IPS DF 4.7 (cell line): ENCODE measurements at regions not wholly inside any gene's neighbourhood (a gene's known extent, or its start where the extent isn't known, plus 50 kb on each side); places are given as distances from the start of the nearest gene placed in this dataset.

ENCODE experiments used
- DNase-seq: peaks from one replicate; pipeline ENCODE4 v3.0.0-alpha.2; 2013; ENCODE audit warnings: low spot score; ENCODE audit errors: extremely low read depth

DNA sequence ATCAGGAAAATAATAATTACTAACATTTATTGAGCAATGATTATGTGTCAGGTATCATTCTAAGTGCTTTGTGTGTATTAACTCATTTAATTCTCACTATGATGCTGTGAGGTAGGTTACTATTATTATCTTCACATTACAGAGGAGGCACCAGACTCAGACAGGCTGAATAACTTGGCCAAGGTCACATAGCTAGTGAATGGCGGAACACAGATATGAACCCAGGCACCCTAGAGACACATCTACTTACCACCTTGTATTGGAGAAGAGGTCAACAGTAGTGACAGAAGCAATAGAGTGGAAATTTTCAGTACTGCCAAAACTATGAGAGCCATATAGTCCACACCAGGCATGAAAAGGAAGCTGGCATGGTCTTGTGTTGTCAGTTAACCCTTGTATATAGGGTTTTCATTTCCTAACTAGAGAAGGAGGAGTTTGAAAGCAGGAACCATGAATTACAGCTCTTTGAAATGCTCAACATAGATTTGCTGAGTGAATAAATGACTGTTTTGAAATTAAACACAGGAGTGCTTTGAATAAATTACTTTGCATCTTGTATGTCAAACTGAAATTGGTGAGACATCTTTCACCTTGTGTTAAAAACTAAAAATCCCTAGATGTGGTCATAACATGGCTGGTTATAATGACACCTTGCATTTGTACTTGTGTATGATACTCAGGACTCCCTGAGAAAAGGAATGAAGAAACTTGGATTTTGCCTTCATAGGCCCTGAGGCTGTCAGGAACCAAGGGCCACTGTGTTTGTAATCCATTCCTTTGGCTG is 71.8 kb downstream of the RTL9 start:
- no peak for DNase-seq

DNA sequence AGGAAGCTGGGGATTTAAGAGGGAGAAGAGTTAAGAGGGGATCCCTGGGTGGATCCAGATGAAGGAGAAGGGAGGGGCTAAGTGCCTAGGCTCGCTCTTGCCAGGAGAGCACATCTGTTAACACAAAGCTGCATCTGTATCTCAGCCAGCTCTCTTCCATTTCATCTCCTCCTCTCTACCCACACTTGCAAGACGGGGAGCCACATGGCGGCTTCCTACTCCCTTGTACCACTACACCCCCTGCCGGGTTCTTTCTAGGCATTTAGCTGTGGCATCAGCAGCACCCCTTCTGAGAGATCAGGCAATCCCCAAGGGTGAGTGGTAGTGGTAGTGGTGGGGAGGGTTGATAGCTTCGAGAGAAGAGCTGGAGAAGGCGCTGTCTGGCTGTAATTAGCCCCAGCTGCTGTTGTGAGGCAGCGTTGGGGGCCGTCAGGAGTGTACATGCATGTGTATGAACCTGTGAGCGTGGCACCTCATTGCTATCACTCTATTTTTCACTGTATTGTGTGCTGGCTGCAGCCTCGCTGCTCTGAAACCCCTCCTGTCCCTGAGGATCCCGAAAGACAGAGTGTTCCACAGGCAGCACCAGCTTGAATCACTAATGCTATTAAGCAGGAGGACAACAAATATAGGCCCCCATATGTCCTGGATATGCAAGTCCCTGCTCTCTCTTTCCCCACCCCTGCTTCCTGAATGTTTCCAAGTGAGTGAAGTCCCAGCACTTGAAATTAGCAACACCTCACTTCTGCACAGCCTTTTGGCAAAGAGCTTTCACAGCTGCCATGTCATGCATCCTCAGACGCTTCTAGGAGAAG is 73.7 kb downstream of the RTL9 start:
- no peak for DNase-seq

DNA sequence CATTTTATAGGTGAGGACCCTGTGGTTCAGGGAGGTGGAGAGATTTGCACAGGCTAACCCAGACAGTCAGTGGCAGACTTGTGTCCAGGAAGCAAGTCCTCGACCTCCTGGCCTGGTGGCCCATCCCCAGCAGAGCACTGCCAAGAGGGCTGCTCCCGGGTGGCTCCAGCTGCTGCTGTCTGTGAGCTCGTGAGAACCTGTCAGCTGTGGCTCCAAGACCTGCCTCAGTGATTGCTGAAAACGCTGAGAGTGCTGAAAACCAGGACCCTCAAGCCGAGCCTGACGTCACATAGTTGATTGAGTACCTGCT is 74.2 kb downstream of the RTL9 start:
- DNase-seq = no peak

DNA sequence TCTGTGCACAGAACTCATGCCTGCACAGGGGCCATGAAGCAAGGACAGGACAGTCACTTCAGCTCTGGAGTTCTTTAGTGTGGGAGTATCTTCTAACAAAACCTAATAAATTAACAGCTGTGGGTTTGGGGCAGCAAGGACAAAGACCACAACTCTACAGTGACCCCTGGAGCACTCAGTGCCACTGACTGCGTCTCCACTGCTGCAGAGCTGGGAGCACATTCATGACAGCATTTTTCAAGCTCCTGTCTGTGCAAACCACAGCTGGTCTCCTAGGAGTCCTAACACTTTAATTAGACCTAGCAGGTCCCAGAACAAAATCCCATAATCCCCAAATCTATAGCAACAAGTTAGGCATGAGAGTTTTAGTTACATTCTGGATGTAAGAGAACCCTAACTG is 76.5 kb downstream of the RTL9 start:
- no peak for DNase-seq

DNA sequence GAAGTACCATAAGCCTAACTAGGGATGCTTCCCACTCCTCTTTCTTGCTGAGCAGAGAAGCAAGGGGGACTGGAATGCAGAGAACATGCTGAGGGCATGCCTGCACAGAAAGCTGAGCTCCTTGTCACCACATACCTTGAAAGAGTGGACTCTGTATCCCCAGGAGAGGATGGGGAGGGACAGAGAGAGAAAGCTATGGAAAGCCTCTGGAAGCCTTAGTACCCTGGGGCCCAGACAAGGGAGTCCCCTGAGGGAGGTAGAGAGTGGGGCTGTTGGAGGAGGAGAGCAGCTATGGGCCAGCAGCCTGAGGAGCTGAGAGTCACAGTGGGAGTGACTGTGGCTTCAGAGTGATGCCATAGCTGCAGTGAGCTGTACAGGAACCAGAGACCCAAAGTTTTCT is 77.9 kb downstream of the RTL9 start:
- no peak for DNase-seq

DNA sequence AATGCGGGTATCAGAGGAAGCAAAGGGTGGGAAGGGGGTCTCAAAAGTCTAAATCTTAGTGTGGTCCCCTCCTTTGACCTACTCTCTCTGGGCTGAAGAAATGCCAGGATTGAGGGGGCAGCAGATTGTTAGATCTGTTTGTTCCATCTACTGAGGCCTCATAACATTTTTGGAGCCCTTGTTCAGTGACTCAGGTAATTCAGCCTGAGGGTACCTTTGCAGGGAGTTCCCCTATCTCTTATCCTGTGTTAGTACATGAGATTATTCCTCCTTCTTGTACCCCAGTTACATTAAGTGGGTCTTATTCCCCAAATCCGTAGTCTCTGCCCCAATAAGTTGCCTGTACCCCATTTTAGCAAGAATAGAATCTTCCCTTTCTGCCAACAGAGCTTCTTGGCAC is 79.0 kb downstream of the RTL9 start:
- DNase-seq = no peak

DNA sequence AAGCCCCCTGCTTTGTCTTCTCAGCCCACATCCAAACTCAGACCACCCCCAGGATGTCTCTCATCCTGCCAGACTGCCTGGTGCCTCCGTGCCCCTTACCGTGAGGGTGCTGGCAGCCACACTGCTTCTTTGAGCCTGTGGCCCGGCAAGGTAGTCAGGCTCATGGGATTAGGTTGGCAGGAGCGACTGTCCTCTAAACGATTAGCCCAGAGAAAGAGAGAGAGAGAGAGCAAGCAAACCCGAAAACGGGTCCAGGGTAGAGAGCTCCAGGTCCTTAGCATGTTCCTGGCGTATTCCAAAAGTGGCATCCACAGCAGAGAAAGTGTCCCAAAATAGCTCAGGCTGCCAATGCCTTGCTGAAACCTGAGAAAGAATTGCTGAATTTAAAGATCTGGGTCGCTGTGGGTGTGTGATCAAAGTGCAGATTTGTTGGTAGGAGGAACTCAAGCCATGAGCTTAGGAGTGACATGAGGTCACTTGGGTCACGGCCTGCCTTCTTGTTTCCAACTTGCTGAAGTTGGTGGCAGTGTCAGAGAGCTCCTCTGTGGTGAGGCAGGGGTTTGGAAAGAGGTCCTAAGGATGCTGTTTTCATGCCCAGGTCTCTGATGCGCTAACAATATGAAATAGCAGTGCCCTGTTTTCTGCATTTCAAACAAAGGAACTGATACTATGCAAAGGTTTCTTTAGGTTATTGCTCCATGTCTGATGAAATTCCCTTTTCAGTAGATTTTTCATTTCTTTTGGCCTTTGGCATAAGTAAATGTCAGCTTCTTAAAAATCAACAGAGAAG is 81.6 kb downstream of the RTL9 start:
- no peak for DNase-seq

DNA sequence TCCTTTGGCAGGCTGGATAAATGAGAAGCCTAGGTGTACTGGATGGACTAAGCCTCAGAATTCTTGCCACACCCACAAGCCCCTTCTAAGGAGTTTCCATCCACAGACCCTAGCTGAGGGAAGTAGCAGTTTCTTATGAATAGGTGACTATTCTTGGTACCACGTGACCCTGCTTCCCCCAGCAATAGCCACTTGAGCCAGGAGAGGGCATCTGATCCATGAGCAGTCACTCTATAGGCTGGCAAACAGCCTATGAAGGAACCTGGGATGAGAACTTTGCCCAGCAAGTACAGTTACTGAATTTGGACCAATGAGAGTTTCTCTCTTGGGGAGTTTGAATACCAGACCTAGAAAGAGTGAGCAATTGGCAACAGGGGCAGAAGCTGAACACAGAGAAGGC is 84.0 kb downstream of the RTL9 start:
- DNase-seq = no peak

DNA sequence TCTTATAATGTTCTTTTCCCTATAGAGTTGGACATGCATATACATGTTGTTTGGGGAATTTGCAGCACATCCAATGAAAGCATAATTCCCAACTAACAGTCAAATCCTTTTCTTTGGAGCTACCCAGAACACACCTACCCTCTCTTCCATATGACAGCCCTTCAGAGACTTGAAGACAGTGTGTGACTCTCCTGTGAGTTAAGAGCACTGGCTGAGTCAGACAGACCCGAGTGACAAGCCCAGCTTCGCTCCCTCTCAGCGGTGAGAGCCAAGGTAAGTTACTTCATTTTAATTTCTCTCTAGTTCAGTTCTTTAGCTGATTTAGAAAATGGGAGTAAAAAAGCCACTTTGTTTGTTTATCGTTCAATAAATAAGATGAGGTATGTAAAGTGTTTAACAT is 86.3 kb downstream of the RTL9 start:
- no peak for DNase-seq

DNA sequence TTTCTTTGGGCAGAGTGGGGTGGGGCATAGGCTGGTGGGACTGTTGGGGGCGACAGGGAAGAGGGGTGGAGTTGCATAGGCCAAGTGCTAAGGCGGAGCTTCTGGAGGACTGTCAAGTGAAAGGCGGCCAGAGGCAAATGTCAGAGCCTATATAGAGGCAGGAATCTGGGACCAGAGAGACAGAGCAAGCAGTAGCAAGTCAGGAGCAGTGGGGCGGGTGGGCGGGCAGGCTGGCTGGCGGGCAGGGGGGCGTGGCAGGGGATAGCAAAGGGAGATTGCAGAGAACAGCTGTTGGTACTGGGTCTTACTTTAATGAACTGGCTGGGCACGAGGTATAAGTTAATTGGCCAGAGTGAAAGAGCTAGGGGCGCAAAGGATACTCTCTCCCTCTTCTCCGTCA is 89.8 kb downstream of the RTL9 start:
- DNase-seq = no peak

DNA sequence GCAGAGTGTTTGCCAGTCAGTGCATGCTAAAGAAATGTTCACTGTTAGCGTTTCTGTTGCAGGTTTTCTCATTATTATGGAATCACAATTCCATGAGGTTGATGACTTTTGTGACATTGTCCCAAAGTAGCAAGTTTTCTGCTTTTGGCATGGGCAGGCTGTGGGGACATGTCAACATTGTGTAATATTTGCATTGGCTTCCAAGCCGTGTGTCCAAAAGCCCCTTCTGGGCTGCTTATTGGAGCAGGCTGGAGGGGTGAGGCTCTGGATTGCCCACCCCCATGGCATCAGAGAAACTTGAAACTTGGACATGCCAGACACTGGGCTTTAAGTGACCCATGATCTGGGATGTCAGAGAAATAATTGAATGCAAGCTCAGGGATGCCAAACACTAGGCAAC is 90.7 kb downstream of the RTL9 start:
- DNase-seq = no peak

DNA sequence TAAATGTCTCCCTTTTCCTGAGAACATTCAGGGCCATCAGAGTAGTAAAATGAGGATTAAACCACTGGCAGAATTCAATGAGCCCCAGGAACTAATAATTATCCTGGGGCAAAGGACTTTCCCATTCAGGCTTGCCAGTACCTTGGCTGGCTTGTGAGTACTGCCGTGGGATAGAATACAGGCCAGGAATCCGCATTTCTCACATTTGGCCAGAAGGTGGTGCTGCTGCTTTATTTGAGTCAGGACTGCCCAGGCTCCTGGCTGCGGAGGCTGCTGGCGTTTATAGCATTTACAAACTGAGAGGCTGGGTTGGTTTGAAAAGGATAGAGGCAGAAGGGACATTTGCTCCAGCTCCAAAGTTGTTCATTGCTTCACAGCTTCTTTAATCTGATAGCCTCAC is 91.4 kb downstream of the RTL9 start:
- peak; percentile 28 for DNase-seq

DNA sequence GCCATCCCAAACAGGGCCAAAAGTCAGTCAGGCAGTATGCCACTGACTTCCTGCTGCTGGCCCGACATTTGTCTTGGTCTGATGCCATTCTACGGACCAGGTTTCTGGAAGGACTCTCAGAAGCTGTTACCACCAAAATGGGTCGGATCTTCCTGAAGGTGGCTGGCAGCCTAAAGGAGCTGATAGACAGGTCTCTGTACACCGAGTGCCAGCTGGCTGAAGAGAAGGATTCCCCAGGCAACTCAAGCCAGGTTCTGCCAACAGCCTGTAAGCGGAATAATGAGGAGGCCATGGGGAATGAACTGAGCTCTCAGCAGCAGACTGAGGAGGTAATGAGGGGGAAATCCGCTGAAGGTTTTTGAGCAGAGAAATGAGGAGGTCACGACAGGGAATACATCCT is 95.7 kb downstream of the RTL9 start:
- no peak for DNase-seq

DNA sequence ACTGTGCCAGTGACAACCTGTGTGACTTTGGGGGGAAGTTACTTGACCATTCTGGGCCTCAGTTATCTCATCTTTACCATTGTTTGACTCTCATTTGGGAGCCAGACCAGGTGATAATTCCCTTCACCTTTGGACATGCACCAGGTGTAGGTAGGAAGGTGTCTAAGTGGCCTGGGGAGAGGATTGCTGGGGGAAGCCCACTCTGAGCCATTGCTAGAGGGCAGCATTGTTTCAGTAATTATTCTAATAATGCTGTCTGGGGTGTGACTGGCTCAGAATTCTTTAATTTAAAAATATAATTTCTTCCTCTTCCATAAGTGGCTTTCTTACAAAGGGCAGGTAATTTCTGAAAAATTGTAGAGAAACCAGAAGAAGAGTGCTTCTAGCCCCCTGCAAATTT is 104.3 kb downstream of the RTL9 start:
- no peak for DNase-seq

DNA sequence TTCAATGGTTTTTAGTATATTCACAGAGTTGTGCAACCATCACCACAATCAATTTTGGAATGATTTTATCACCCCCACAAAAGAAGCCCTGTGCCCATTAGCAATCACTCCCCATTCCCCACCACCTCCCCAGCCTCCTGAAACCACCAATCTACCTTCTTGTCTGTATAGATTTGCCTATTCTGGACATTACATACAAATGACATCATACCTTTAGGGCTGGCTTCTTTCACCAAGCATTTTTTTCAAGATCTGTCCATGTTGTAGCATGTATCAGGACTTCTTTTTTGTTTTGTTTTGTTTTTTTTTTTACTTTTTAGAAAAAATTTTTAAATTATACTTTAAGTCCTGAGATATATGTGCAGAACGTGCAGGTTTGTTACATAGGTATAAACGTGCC is 108.1 kb downstream of the RTL9 start:
- no peak for DNase-seq

DNA sequence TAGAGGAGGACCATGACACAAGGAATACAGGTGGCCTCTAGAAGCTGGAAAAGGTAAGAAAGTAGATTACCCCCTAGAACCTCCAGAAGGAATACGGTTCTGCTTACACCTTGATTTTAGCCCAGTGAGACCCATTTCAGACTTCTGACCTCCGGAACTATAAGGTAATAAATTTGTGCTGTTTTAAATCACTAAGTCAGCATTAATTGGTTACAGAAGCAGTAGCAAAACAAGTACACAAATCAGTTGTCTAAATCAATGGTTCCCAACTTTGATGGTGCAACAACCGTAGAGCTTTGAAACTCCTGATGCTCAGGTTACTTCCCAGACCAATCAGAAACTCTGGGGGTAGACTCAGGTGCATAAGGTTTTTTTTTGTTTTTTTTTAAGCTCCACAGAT is 113.6 kb downstream of the RTL9 start:
- DNase-seq = no peak

DNA sequence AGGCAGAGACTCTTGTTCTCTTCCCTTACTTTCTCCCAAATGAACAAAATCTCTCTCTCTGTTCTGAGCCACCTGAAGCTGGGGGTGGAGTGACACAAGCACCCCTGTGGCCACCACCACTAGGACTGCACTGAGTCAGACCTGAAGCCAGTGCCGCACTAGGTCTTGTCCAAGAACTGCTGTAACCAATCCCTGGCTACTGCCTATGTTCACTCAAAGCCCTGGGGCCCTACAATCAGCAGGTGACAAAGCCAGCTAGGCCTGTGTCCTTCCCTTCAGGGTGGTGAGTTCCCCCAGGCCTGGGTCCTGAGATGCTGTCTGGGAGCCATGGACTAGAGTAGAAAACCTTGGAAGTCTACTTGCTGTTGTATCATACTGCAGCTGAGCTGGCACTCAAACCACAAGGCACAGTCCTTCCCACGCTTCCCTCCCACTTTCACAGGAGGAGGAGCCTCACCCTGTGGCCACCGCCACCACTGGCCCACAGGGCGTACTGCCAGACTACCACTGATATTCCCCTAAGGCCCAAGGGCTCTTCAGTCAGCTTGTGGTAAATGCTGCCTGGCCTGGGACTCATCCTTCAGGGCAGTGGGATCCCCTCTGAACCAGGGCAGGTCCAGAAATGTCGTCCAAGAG is 119.1 kb downstream of the RTL9 start:
- no peak for DNase-seq

DNA sequence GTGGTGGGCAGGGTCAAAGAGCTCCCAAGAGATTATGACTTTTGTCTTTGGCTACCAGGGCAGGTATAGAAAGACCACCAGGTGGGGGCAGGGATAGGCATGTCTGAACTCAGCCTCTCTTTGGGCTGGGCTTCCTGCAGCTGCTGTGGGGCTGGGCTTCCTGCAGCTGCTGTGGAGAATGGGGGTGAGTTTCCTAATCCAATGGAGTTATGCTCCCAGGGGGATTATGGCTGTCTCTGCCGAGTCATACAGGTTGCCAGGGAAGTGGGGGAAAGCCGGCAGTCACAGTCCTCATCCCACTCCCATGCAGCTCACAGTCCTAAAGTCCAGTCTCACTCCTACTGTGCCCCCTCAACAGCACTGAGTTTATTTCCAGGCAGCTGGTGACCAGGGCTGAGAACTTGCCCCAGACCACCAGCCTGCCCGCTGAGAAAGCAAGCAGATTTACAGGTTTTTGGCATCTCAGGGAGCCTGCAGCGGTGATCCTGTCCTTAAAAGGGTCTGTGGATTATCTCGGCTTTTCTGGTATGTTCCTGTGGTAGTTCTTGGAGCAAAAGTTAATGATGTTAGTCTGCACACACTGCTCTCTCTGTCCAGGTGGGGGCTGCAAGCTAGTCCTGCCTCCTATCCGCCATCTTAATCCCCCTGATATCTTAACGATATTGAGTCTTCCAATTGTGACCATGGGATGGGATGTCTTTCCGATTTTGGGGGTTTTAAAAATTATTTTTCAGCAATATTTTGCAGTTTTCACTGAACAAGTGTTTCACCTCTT is 133.4 kb downstream of the RTL9 start:
- no peak for DNase-seq

DNA sequence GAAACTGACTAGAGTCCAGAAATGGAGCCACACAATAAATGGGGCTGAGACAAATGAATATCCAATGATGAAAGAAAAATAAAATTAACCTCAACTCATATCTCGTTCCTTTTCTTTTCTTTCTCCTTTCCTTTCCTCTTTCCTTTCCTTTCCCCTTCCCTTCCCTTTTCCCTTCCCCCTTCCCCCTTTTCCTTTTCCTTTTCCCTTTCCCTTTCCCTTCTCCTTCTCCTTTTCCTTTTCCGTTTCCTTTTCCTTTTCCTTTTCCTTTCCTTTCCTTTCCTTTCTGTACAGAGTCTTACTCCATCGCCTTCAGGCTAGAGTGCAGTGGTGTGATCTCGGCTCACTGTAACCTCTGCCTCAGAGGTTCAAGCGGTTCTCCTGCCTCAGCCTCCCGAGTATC is 146.3 kb downstream of the RTL9 start:
- DNase-seq = no peak

DNA sequence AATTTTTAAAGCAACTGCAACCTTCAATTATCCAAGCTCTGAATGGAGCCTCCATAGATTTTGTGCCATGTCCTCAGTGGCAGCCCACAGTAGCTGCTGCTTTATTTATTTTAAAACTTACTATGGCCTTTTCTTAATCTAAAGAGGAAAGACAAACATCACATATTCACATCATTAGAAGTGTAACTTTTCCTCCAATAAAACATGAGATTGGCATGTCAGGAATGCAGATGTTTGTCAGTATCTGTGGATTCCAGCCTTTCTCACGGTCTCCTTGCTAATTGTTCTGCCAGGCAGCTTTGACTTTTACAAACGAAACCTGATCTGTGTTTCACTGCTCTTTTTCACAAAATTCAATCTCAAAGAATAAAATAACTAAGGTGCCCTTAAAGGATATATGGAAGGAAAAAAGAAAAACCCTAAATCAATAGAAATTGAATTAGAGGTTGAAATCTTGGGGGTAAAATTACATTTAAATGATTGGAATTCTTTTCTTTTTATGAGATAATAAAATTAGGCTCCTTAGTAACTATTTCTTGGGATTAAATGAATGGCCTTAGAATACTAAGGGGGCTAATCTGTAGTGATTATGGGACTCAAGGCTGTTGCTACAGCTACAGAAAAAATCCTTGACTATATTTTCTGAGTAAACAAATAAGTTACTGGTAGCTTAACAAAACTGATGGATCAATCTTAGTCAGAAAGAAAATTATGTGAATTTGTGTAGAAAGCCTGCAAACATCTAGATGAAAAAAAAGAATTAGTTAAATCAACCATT is 151.3 kb downstream of the RTL9 start:
- peak; percentile 33 for DNase-seq
